Omental fat pad (tissue), 3 donors: ENCODE measurements at regions not wholly inside any gene's neighbourhood (a gene's known extent, or its start where the extent isn't known, plus 50 kb on each side); places are given as distances from the start of the nearest gene placed in this dataset.

Experiments used
- ATAC-seq: fragments of 150-250 bp; one replicate; pipeline ENCODE4 v1.9.1; 2016; ENCODE audit warnings: mild to moderate bottlenecking, moderate library complexity; ENCODE audit not compliant: low FRiP score
- DNase-seq: peaks from one replicate; pipeline ENCODE4 v3.0.0-alpha.2; 2019; ENCODE audit warnings: low spot score
- CTCF ChIP-seq, 3 donors: fragments of 450-650 bp; IDR thresholded peaks; one replicate each; pipeline ENCODE4 v1.5.1; 2016 to 2017; ENCODE audit warnings: antibody characterized with exemption in 3 of 3, mild to moderate bottlenecking in 3 of 3, moderate library complexity in 2 of 3

- ATAC-seq (no peak), DNase-seq (no peak)
- no peak for TF ChIP-seq CTCF (IDR thresholded peaks at IDR 0.05)
Measured at GRCh38 chr7:27405780-27406179, 163.2 kb downstream of the EVX1 start.

- DNase-seq: no peak
- no peak for ATAC-seq
- TF ChIP-seq CTCF (IDR thresholded peaks at IDR 0.05): no peak
Measured at GRCh38 chr7:27409311-27409710, 166.7 kb downstream of the EVX1 start.

GRCh38 chr7:27409776-27410175 is 167.2 kb downstream of the EVX1 start:
- ATAC-seq: no peak
- TF ChIP-seq CTCF (IDR thresholded peaks at IDR 0.05): no peak

GRCh38 chr7:27410812-27411544 is 168.4 kb downstream of the EVX1 start:
- no peak for TF ChIP-seq CTCF (IDR thresholded peaks at IDR 0.05)
- DNase-seq (no peak), ATAC-seq (no peak)

More at GRCh38 chr7:27409776-27410175, 167.2 kb downstream of the EVX1 start:
- DNase-seq: no peak

GRCh38 chr7:27412164-27412563 is 169.6 kb downstream of the EVX1 start:
- TF ChIP-seq CTCF (IDR thresholded peaks at IDR 0.05): no peak
- no peak for DNase-seq
- no peak for ATAC-seq

- TF ChIP-seq CTCF (IDR thresholded peaks at IDR 0.05): no peak
- ATAC-seq (no peak), DNase-seq (no peak)
Measured at GRCh38 chr7:27418541-27418940, 175.9 kb downstream of the EVX1 start.

GRCh38 chr7:27419581-27420177 is 177.1 kb downstream of the EVX1 start:
- TF ChIP-seq CTCF (IDR thresholded peaks at IDR 0.05): no peak
- DNase-seq (no peak), ATAC-seq (no peak)
